ENCODE measurements at regions not wholly inside any gene's neighbourhood (a gene's known extent, or its start where the extent isn't known, plus 50 kb on each side); places are given as distances from the start of the nearest gene placed in this dataset.

DNA sequence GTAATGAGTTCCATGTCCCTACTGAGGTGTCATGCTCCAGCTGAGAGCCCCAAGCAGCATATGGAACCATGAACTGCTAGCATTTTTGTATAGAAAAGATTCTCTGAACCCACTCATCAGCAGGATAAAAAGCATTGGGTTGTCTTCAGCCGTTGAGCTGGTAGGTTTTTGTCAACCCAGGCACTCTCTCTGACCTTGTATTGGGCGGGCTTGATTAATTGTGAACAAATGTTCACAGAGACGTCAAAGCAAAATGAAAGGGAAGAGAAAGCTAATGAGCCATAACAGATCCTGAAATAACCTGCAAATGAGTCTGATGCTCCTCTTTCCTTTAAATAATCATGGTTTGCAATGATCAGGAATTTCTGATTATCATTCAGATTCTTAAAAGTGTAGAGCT is 924.7 kb upstream of the CELF2 start:
- Histone ChIP-seq H3K27me3 (no peaks in the 10 kb centered on the region), H3K27ac (no peak overlapping the region), H3K9me3 (no peaks in the 10 kb centered on the region), H3K4me1 (peaks cover 0 to 5% of the 10 kb centered on the region in 2 donors), H3K36me3 (no peaks in the 10 kb centered on the region), H3K4me3 (no peak overlapping the region)
- TF ChIP-seq, protein P1, sequence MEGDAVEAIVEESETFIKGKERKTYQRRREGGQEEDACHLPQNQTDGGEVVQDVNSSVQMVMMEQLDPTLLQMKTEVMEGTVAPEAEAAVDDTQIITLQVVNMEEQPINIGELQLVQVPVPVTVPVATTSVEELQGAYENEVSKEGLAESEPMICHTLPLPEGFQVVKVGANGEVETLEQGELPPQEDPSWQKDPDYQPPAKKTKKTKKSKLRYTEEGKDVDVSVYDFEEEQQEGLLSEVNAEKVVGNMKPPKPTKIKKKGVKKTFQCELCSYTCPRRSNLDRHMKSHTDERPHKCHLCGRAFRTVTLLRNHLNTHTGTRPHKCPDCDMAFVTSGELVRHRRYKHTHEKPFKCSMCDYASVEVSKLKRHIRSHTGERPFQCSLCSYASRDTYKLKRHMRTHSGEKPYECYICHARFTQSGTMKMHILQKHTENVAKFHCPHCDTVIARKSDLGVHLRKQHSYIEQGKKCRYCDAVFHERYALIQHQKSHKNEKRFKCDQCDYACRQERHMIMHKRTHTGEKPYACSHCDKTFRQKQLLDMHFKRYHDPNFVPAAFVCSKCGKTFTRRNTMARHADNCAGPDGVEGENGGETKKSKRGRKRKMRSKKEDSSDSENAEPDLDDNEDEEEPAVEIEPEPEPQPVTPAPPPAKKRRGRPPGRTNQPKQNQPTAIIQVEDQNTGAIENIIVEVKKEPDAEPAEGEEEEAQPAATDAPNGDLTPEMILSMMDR (IDR thresholded peaks at IDR 0.05): no peak
- DNase-seq (ENCODE audit: low spot score): no peak

DNA sequence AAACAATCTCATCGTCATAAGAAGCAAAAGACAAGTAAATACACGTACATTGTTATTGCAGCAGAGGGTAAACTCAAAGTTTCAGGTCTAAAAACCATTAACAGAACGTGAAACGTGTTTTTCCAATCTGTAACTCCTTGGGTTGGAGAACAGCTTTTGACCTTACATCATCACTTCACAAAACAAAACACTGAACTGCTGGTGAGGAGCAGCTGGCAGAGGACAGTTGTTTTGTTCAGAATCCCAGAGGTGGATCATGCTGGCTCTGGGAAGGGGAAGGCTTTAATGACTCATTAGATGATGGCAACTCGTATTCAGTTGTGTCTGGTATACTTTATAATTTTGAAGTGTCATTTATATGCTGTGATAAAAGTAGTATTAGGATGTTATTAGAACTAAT is 923.0 kb upstream of the CELF2 start:
- Histone ChIP-seq H3K27me3 (no peaks in the 10 kb centered on the region), H3K9me3 (no peaks in the 10 kb centered on the region), H3K36me3 (no peaks in the 10 kb centered on the region), H3K27ac (no peak overlapping the region), H3K4me3 (no peak overlapping the region), H3K4me1 (peaks cover 0 to 5% of the 10 kb centered on the region in 2 donors)
- TF ChIP-seq, protein P1 (IDR thresholded peaks at IDR 0.05): no peak
- no peak for DNase-seq (ENCODE audit: low spot score)

DNA sequence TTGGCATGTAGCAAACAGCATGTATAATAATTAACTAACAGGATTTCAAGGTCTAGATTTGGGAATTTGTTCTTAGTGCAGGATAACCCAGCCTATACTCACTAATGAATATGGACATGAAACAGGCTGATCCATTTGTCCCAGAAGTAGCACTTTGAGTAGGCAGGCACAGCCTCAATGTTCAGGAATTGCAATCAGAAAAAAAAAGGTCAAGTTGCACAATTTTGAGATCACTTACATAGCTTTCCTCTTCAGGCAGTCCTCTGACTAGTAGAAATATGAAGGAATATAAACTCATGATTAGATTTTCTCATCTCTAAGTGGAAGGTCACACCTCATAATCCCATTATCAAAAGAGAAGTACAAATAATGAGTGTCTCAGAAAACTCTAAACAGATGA is 921.4 kb upstream of the CELF2 start:
- peaks cover 0 to 5% of the 10 kb centered on the region in 2 donors for H3K4me1 ChIP-seq
- H3K27ac ChIP-seq: no peak overlapping the region
- H3K36me3 ChIP-seq: no peaks in the 10 kb centered on the region
- DNase-seq (ENCODE audit: low spot score): no peak
- H3K27me3 ChIP-seq: no peaks in the 10 kb centered on the region
- no peak overlapping the region for H3K4me3 ChIP-seq
- H3K9me3 ChIP-seq: no peaks in the 10 kb centered on the region
- TF ChIP-seq, protein P1 (IDR thresholded peaks at IDR 0.05): no peak

DNA sequence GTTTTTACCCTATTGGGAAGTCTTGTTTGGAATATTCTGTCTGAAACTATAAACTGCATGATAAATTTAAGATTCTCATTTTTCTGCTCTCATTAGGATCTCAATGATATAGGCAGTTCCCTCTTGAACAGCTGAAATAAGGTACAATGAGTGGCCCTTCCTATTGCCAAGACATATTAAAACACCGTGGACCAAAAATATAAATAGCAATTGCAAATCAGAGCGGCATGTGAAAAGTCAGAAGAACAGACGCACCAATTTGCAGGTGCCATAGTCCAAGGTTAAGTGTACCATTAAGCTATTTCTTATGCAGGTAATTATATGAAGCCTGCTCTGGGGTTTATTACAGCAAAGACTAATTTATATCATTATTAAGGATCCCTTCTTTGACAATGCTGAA is 920.8 kb upstream of the CELF2 start:
- H3K27ac ChIP-seq: no peak overlapping the region
- no peaks in the 10 kb centered on the region for H3K36me3 ChIP-seq
- H3K4me3 ChIP-seq: no peak overlapping the region
- TF ChIP-seq, protein P1 (IDR thresholded peaks at IDR 0.05): no peak
- H3K27me3 ChIP-seq: no peaks in the 10 kb centered on the region
- DNase-seq (ENCODE audit: low spot score): no peak
- no peaks in the 10 kb centered on the region for H3K9me3 ChIP-seq
- H3K4me1 ChIP-seq: peaks cover 0 to 5% of the 10 kb centered on the region in 2 donors

DNA sequence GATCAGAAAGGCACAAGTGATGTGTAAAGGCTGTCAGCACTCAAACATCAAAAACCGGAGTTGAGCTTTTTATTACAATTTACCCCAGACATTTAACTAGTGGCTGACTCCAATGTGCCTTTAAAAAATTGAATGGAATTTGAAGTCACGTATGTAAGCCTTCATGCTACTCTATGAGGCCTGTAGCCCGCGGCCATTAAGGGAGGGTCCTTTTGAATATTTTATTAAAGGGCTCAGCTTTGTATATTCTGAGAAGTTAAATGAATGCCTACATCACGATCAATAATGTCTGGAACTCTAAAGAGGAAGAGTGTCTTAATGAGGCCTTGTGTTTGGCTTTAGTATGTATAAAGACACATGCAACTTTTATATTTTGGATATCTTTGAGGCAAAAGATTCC is 916.6 kb upstream of the CELF2 start:
- no peaks in the 10 kb centered on the region for H3K4me1 ChIP-seq
- H3K36me3 ChIP-seq: no peaks in the 10 kb centered on the region
- TF ChIP-seq, protein P1 (IDR thresholded peaks at IDR 0.05): no peak
- H3K27me3 ChIP-seq: no peaks in the 10 kb centered on the region
- H3K4me3 ChIP-seq: no peak overlapping the region
- DNase-seq (ENCODE audit: low spot score): no peak
- H3K9me3 ChIP-seq: peaks cover 0 to 3% of the 10 kb centered on the region in 2 donors
- H3K27ac ChIP-seq: no peak overlapping the region

DNA sequence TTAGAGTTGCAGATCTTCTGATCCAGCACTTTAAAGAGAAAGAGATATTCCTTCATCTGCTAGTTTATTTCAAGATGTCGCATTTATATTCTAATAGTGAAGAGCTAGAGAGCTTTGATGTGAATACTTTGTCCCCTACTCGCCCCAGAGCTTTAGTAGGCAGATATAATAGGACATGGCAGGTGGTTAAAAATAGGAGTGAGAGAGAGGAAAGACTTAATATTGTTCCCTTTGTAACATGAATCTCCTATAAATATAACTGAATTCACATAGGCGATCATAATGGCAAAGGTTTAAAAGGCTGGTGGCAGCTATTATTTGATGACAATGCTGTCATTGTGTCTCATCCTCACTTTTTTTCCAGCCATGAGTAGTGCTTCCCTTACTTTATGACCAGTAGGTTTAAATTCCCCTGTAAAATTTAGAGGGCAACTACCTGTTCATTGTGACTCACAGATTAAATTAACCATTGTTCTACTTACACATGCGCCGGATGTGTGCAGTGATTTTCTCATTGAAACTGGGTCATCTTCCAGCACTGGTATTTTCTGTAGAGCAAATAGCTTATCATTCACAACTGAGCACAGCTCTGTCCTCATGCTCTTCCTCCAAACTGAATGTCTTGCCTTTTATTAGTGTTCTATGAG is 906.7 kb upstream of the CELF2 start:
- Histone ChIP-seq H3K9me3 (peaks cover 0 to 3% of the 10 kb centered on the region in 2 donors), H3K4me1 (no peaks in the 10 kb centered on the region), H3K4me3 (no peak overlapping the region), H3K27ac (no peak overlapping the region), H3K27me3 (no peaks in the 10 kb centered on the region), H3K36me3 (no peaks in the 10 kb centered on the region)
- no peak for DNase-seq (ENCODE audit: low spot score)
- TF ChIP-seq, protein P1 (IDR thresholded peaks at IDR 0.05): no peak

All from right atrium auricular region (tissue), 2 donors.